ENCODE measurements at regions not wholly inside any gene's neighbourhood (a gene's known extent, or its start where the extent isn't known, plus 50 kb on each side); places are given as distances from the start of the nearest gene placed in this dataset.

- CTCF ChIA-PET, result no interaction called here
- H3K4me3 Mint-ChIP-seq, result no peak overlapping the region
- no peak for DNase-seq
- no peaks in the 10 kb centered on the region for H3K27me3 Mint-ChIP-seq
- H3K36me3 Mint-ChIP-seq, result no peaks in the 10 kb centered on the region
- no peak overlapping the region for H3K27ac Mint-ChIP-seq
- H3K4me1 Mint-ChIP-seq, result no peaks in the 10 kb centered on the region
- peaks cover 1% of the 10 kb centered on the region for H3K9me3 Mint-ChIP-seq
Observed at GRCh38 chr9:118271936-118272335, 567.7 kb downstream of the TLR4 start.

GRCh38 chr9:118273048-118273447, 568.8 kb downstream of the TLR4 start:
- DNase-seq, result no peak
- Mint-ChIP-seq H3K4me1 (no peaks in the 10 kb centered on the region), H3K4me3 (no peak overlapping the region), H3K36me3 (no peaks in the 10 kb centered on the region), H3K27ac (no peak overlapping the region), H3K9me3 (peaks cover 1% of the 10 kb centered on the region), H3K27me3 (no peaks in the 10 kb centered on the region)
- CTCF ChIA-PET, result no interaction called here

GRCh38 chr9:118276784-118277183, 572.6 kb downstream of the TLR4 start:
- Mint-ChIP-seq H3K9me3 (peaks cover 1% of the 10 kb centered on the region), H3K4me3 (no peak overlapping the region), H3K36me3 (no peaks in the 10 kb centered on the region), H3K27me3 (no peaks in the 10 kb centered on the region), H3K27ac (no peak overlapping the region), H3K4me1 (no peaks in the 10 kb centered on the region)
- CTCF ChIA-PET, result no interaction called here
- DNase-seq, result no peak

GRCh38 chr9:118281772-118282171, 577.6 kb downstream of the TLR4 start:
- Mint-ChIP-seq H3K27me3 (no peaks in the 10 kb centered on the region), H3K4me1 (no peaks in the 10 kb centered on the region), H3K4me3 (no peak overlapping the region), H3K9me3 (no peaks in the 10 kb centered on the region), H3K27ac (no peak overlapping the region), H3K36me3 (no peaks in the 10 kb centered on the region)
- CTCF ChIA-PET, result no interaction called here
- no peak for DNase-seq

GRCh38 chr9:118283488-118283887, 579.3 kb downstream of the TLR4 start:
- no peak for DNase-seq
- CTCF ChIA-PET, result no interaction called here
- Mint-ChIP-seq H3K36me3 (no peaks in the 10 kb centered on the region), H3K27ac (no peak overlapping the region), H3K27me3 (no peaks in the 10 kb centered on the region), H3K4me3 (no peak overlapping the region), H3K9me3 (no peaks in the 10 kb centered on the region), H3K4me1 (no peaks in the 10 kb centered on the region)

GRCh38 chr9:118290116-118290515, 585.9 kb downstream of the TLR4 start:
- CTCF ChIA-PET, result no interaction called here
- no peaks in the 10 kb centered on the region for H3K36me3 Mint-ChIP-seq
- no peaks in the 10 kb centered on the region for H3K27me3 Mint-ChIP-seq
- H3K4me1 Mint-ChIP-seq, result no peaks in the 10 kb centered on the region
- H3K9me3 Mint-ChIP-seq, result no peaks in the 10 kb centered on the region
- H3K4me3 Mint-ChIP-seq, result no peak overlapping the region
- no peak overlapping the region for H3K27ac Mint-ChIP-seq
- DNase-seq, result no peak

GRCh38 chr9:118295413-118295812, 591.2 kb downstream of the TLR4 start:
- Mint-ChIP-seq H3K36me3 (no peaks in the 10 kb centered on the region), H3K27ac (no peak overlapping the region), H3K4me3 (no peak overlapping the region), H3K27me3 (no peaks in the 10 kb centered on the region), H3K9me3 (no peaks in the 10 kb centered on the region), H3K4me1 (no peaks in the 10 kb centered on the region)
- CTCF ChIA-PET, result no interaction called here
- DNase-seq, result no peak

- H3K9me3 Mint-ChIP-seq, result no peaks in the 10 kb centered on the region
- no peak overlapping the region for H3K27ac Mint-ChIP-seq
- CTCF ChIA-PET, result no interaction called here
- H3K4me1 Mint-ChIP-seq, result no peaks in the 10 kb centered on the region
- H3K27me3 Mint-ChIP-seq, result no peaks in the 10 kb centered on the region
- H3K4me3 Mint-ChIP-seq, result no peak overlapping the region
- no peaks in the 10 kb centered on the region for H3K36me3 Mint-ChIP-seq
- no peak for DNase-seq
Observed at GRCh38 chr9:118302721-118303120, 598.5 kb downstream of the TLR4 start.

GRCh38 chr9:118303216-118303615, 599.0 kb downstream of the TLR4 start:
- DNase-seq, result no peak
- H3K4me3 Mint-ChIP-seq, result no peak overlapping the region
- no peaks in the 10 kb centered on the region for H3K4me1 Mint-ChIP-seq
- no peaks in the 10 kb centered on the region for H3K36me3 Mint-ChIP-seq
- H3K27ac Mint-ChIP-seq, result no peak overlapping the region
- CTCF ChIA-PET, result no interaction called here
- H3K27me3 Mint-ChIP-seq, result no peaks in the 10 kb centered on the region
- no peaks in the 10 kb centered on the region for H3K9me3 Mint-ChIP-seq

- no peaks in the 10 kb centered on the region for H3K9me3 Mint-ChIP-seq
- CTCF ChIA-PET, result no interaction called here
Observed at GRCh38 chr9:118305331-118305730, 601.1 kb downstream of the TLR4 start.

GRCh38 chr9:118306801-118307200, 602.6 kb downstream of the TLR4 start:
- Mint-ChIP-seq H3K9me3 (no peaks in the 10 kb centered on the region), H3K27ac (no peak overlapping the region), H3K36me3 (no peaks in the 10 kb centered on the region), H3K4me1 (no peaks in the 10 kb centered on the region), H3K27me3 (no peaks in the 10 kb centered on the region), H3K4me3 (no peak overlapping the region)
- no peak for DNase-seq
- CTCF ChIA-PET, result interaction anchor here (1.0 kb wide), 1 partner anchor 47 kb away, joined by 3 read pairs; no protein-coding TSS in a partner anchor

More at GRCh38 chr9:118305331-118305730, 601.1 kb downstream of the TLR4 start:
- no peaks in the 10 kb centered on the region for H3K4me1 Mint-ChIP-seq
- no peaks in the 10 kb centered on the region for H3K27me3 Mint-ChIP-seq
- H3K4me3 Mint-ChIP-seq, result no peak overlapping the region
- no peak for DNase-seq
- no peaks in the 10 kb centered on the region for H3K36me3 Mint-ChIP-seq
- no peak overlapping the region for H3K27ac Mint-ChIP-seq

GRCh38 chr9:118313965-118314364, 609.8 kb downstream of the TLR4 start:
- Mint-ChIP-seq H3K4me3 (no peak overlapping the region), H3K9me3 (no peaks in the 10 kb centered on the region), H3K27ac (no peak overlapping the region), H3K27me3 (no peaks in the 10 kb centered on the region), H3K36me3 (no peaks in the 10 kb centered on the region), H3K4me1 (no peaks in the 10 kb centered on the region)
- CTCF ChIA-PET, result no interaction called here
- no peak for DNase-seq

GRCh38 chr9:118316831-118317343, 612.7 kb downstream of the TLR4 start:
- CTCF ChIA-PET, result interaction anchor here (1.0 kb wide), 1 partner anchor 10 kb away, joined by 3 read pairs; no protein-coding TSS in a partner anchor
- H3K9me3 Mint-ChIP-seq, result no peaks in the 10 kb centered on the region
- no peaks in the 10 kb centered on the region for H3K27me3 Mint-ChIP-seq

GRCh38 chr9:118318770-118319431, 614.7 kb downstream of the TLR4 start:
- H3K27ac Mint-ChIP-seq, result no peak overlapping the region
- CTCF ChIA-PET, result no interaction called here
- no peaks in the 10 kb centered on the region for H3K9me3 Mint-ChIP-seq
- no peaks in the 10 kb centered on the region for H3K27me3 Mint-ChIP-seq
- no peak for DNase-seq
- H3K4me3 Mint-ChIP-seq, result no peak overlapping the region
- no peaks in the 10 kb centered on the region for H3K36me3 Mint-ChIP-seq
- H3K4me1 Mint-ChIP-seq, result no peaks in the 10 kb centered on the region

More at GRCh38 chr9:118316831-118317343, 612.7 kb downstream of the TLR4 start:
- no peak overlapping the region for H3K27ac Mint-ChIP-seq
- DNase-seq, result no peak
- H3K4me3 Mint-ChIP-seq, result no peak overlapping the region
- H3K36me3 Mint-ChIP-seq, result no peaks in the 10 kb centered on the region
- H3K4me1 Mint-ChIP-seq, result no peaks in the 10 kb centered on the region

GRCh38 chr9:118321788-118322187, 617.6 kb downstream of the TLR4 start:
- H3K36me3 Mint-ChIP-seq, result no peaks in the 10 kb centered on the region
- CTCF ChIA-PET, result no interaction called here
- H3K27me3 Mint-ChIP-seq, result no peaks in the 10 kb centered on the region
- no peak for DNase-seq
- no peak overlapping the region for H3K4me3 Mint-ChIP-seq
- peaks cover 2% of the 10 kb centered on the region for H3K9me3 Mint-ChIP-seq
- H3K27ac Mint-ChIP-seq, result no peak overlapping the region
- H3K4me1 Mint-ChIP-seq, result no peaks in the 10 kb centered on the region
